OCI-LY3 (cell line): ENCODE measurements at regions not wholly inside any gene's neighbourhood (a gene's known extent, or its start where the extent isn't known, plus 50 kb on each side); places are given as distances from the start of the nearest gene placed in this dataset.

Source experiments
- CTCF ChIP-seq: fragments of 200-600, 300-600 bp; sonication (generic); IDR thresholded peaks from 2 replicates; pipeline ENCODE4 v1.5.1; 2014; ENCODE audit warnings: antibody characterized with exemption, low read length, low read depth
- EZH2phosphoT487 ChIP-seq: fragments of 200-600 bp; shearing (Covaris generic); IDR thresholded peaks from 2 replicates; pipeline ENCODE4 v1.6.1; 2018; ENCODE audit warnings: antibody characterized with exemption, mixed run types, low read depth

- TF ChIP-seq CTCF (no peak), EZH2phosphoT487 (no peak)
These were observed 210.7 kb upstream of the CDH10 start for GRCh38 chr5:24855485-24855884.
